Naive thymus-derived CD4-positive, alpha-beta T cell (primary cell): ENCODE measurements at regions not wholly inside any gene's neighbourhood (a gene's known extent, or its start where the extent isn't known, plus 50 kb on each side); places are given as distances from the start of the nearest gene placed in this dataset.

Source experiments
- ATAC-seq: fragments of 150-1000 bp; cut with Tn5 transposase; 2 replicates; pipeline ENCODE4 v1.10.0; 2021; ENCODE audit warnings: mild to moderate bottlenecking, moderate library complexity
- CTCF ChIA-PET: fragments of 350-600 bp; sonication (Branson Sonifier 250); formaldehyde crosslinking; loops from one replicate; lab custom pipeline; 2021; ENCODE audit warnings: antibody characterized with exemption; lab: Charles Lee
- POLR2A ChIA-PET: fragments of 350-600 bp; sonication (Branson Sonifier 250); formaldehyde crosslinking; loops from one replicate; lab custom pipeline; 2021; ENCODE audit warnings: antibody characterized with exemption, inconsistent platforms; lab: Charles Lee
- DNase-seq, 9 donors: peaks; one replicate each; pipeline versions ENCODE4 v3.0.0 to v3.0.0-alpha.2; 2020 to 2022; ENCODE audit warnings: mixed read lengths in 1 of 9
- H3K27ac ChIP-seq: one replicate; pipeline ENCODE4 v1.7.0; 2013; ENCODE audit warnings: mild to moderate bottlenecking, low read depth, low read length, moderate library complexity
- H3K27me3 ChIP-seq, 2 donors: one replicate each; pipeline ENCODE4 v1.7.0; 2013; ENCODE audit warnings: low read length in 2 of 2, mild to moderate bottlenecking in 2 of 2, moderate library complexity in 2 of 2; ENCODE audit not compliant: control insufficient read depth in 2 of 2, insufficient read depth in 2 of 2
- H3K36me3 ChIP-seq, 3 experiments: 1 replicate in 2 of 3; 2 replicates in 1 of 3; pipeline ENCODE4 v1.7.0; 2013; ENCODE audit warnings: low read length in 3 of 3, mild to moderate bottlenecking in 3 of 3, moderate library complexity in 1 of 3; ENCODE audit not compliant: insufficient read depth in 3 of 3, control insufficient read depth in 2 of 3
- H3K4me1 ChIP-seq, 2 donors: one replicate each; pipeline ENCODE4 v1.7.0; 2013; ENCODE audit warnings: low read length in 2 of 2, mild to moderate bottlenecking in 2 of 2, moderate library complexity in 1 of 2; ENCODE audit not compliant: control insufficient read depth in 2 of 2, insufficient read depth in 2 of 2
- H3K4me3 ChIP-seq: 2 replicates; pipeline ENCODE4 v1.7.0; 2013; ENCODE audit warnings: mild to moderate bottlenecking, low read length
- H3K9me3 ChIP-seq, 3 experiments: 1 replicate in 2 of 3; 2 replicates in 1 of 3; pipeline ENCODE4 v1.7.0; 2013; ENCODE audit warnings: low read length in 3 of 3; ENCODE audit not compliant: control insufficient read depth in 2 of 3
- H3K27ac Mint-ChIP-seq, 9 donors: one replicate each; pipeline ENCODE4 v1.8.0; 2020 to 2022; ENCODE audit warnings: mixed read lengths in 9 of 9, mild to moderate bottlenecking in 8 of 9, moderate library complexity in 5 of 9, inconsistent platforms in 2 of 9
- H3K27me3 Mint-ChIP-seq, 5 donors: one replicate each; pipeline ENCODE4 v1.8.0; 2021 to 2022; ENCODE audit warnings: mixed read lengths in 5 of 5, mild to moderate bottlenecking in 1 of 5
- H3K36me3 Mint-ChIP-seq, 5 donors: one replicate each; pipeline ENCODE4 v1.8.0; 2020 to 2022; ENCODE audit warnings: mixed read lengths in 5 of 5, mild to moderate bottlenecking in 3 of 5, inconsistent platforms in 1 of 5
- H3K4me1 Mint-ChIP-seq, 7 donors: one replicate each; pipeline ENCODE4 v1.8.0; 2020 to 2022; ENCODE audit warnings: mixed read lengths in 7 of 7, mild to moderate bottlenecking in 3 of 7, inconsistent platforms in 1 of 7
- H3K4me3 Mint-ChIP-seq, 10 donors: one replicate each; pipeline ENCODE4 v1.8.0; 2020 to 2022; ENCODE audit warnings: mild to moderate bottlenecking in 10 of 10, mixed read lengths in 10 of 10, moderate library complexity in 6 of 10, inconsistent platforms in 2 of 10
- H3K9me3 Mint-ChIP-seq, 11 donors: one replicate each; pipeline ENCODE4 v1.8.0; 2020 to 2022; ENCODE audit warnings: mixed read lengths in 11 of 11, mild to moderate bottlenecking in 4 of 11, inconsistent platforms in 1 of 11, moderate library complexity in 1 of 11
- intact Hi-C, 2 donors: fragments of 100-400 bp; cut with micrococcal nuclease; formaldehyde crosslinking; loops; one replicate each; pipeline ENCODE4 v1.15.1; 2023

DNA sequence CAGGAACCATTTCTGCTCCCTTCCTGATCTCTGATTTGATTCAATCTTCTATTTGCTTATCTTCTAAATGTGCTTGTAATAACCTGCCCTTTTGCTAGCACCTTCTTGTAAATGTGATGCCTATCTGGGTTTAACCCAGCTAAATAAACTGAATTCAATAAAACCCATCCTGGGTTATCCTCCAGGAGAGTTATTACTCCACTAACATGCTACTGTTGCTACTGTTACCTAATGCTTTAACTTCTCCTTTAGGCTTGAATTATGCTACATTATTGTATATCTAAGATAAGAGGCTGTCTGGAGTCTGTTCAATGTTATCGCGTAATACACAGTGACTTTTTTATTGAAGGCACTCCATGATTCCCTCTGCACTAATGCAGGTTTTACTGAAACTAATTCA is 206.5 kb upstream of the CTAGE1 start:
- POLR2A ChIA-PET, result no interaction called here
- H3K4me1 ChIP-seq, result no peaks in the 10 kb centered on the region
- no peaks in the 10 kb centered on the region for H3K9me3 ChIP-seq
- H3K27ac ChIP-seq, result no peak overlapping the region
- Mint-ChIP-seq H3K9me3 (peaks cover 3 to 20% (median 6%) of the 10 kb centered on the region in 11 donors), H3K27me3 (peaks cover 0 to 18% (median 12%) of the 10 kb centered on the region in 5 donors), H3K36me3 (peaks cover 0 to 5% (median 0%) of the 10 kb centered on the region in 5 donors), H3K4me1 (no peaks in the 10 kb centered on the region), H3K4me3 (no peak overlapping the region), H3K27ac (no peak overlapping the region)
- ATAC-seq, result no peak
- H3K4me3 ChIP-seq, result no peak overlapping the region
- intact Hi-C loops, result no loop called here
- H3K27me3 ChIP-seq, result no peaks in the 10 kb centered on the region
- H3K36me3 ChIP-seq, result no peaks in the 10 kb centered on the region
- no peak for DNase-seq
- CTCF ChIA-PET, result no interaction called here

DNA sequence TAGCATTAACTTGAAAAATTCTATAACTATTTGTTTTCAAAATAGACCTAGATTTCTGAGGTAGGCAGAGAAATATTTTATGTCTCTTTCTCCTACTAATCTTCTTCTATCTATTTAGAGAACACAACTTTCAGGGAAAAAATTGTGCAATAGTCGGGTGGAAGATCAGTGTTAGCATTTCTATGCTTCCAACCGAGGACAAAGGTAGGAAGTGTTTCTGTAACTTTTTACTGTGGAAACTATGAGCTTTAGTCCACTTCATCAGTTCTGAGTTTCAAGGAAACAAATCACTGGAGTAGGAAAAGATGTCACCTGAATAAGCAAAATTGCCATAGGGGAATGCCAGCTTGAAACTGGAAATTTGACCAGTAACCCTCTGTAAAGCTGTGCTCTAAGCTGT is 207.7 kb upstream of the CTAGE1 start:
- Mint-ChIP-seq H3K27ac (no peak overlapping the region), H3K27me3 (peaks cover 0 to 18% (median 12%) of the 10 kb centered on the region in 5 donors), H3K36me3 (peaks cover 0 to 5% (median 0%) of the 10 kb centered on the region in 5 donors), H3K4me3 (no peak overlapping the region), H3K9me3 (peaks cover 3 to 22% (median 6%) of the 10 kb centered on the region in 11 donors), H3K4me1 (no peaks in the 10 kb centered on the region)
- Histone ChIP-seq H3K27ac (no peak overlapping the region), H3K9me3 (no peaks in the 10 kb centered on the region), H3K36me3 (no peaks in the 10 kb centered on the region), H3K4me1 (no peaks in the 10 kb centered on the region), H3K27me3 (no peaks in the 10 kb centered on the region), H3K4me3 (no peak overlapping the region)
- CTCF ChIA-PET, result no interaction called here
- ATAC-seq (no peak), DNase-seq (no peak)
- POLR2A ChIA-PET, result no interaction called here
- intact Hi-C loops, result no loop called here

DNA sequence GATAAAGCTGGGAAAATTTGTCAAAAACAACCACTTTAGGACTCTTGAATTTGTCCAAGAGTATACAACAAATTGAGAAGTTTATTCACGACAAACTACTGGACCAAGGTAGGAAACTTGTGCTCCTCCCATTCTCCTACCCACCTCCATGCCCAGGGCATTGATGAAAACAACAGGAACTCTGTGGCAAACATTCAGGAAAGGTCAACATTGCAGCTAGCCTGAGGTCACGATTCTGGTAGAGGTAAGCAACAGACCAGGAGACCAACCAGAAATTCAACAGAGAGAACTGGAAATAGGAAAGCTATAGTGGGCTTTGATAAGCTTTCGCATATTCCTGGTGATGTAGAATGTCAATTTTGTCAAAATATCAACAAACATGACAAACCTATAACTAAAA is 209.1 kb upstream of the CTAGE1 start:
- no peak overlapping the region for H3K4me3 Mint-ChIP-seq
- peaks cover 0 to 22% (median 5%) of the 10 kb centered on the region in 11 donors for H3K9me3 Mint-ChIP-seq
- H3K27me3 Mint-ChIP-seq, result peaks cover 0 to 18% (median 12%) of the 10 kb centered on the region in 5 donors
- H3K27ac ChIP-seq, result no peak overlapping the region
- intact Hi-C loops, result no loop called here
- DNase-seq (no peak), ATAC-seq (no peak)
- no peak overlapping the region for H3K27ac Mint-ChIP-seq
- no peak overlapping the region for H3K4me3 ChIP-seq
- CTCF ChIA-PET, result no interaction called here
- no peaks in the 10 kb centered on the region for H3K9me3 ChIP-seq
- no peaks in the 10 kb centered on the region for H3K4me1 Mint-ChIP-seq
- peaks cover 0 to 5% (median 0%) of the 10 kb centered on the region in 5 donors for H3K36me3 Mint-ChIP-seq
- no peaks in the 10 kb centered on the region for H3K36me3 ChIP-seq
- H3K4me1 ChIP-seq, result no peaks in the 10 kb centered on the region
- POLR2A ChIA-PET, result no interaction called here
- no peaks in the 10 kb centered on the region for H3K27me3 ChIP-seq

- H3K36me3 Mint-ChIP-seq, result peaks cover 0 to 5% (median 0%) of the 10 kb centered on the region in 5 donors
- POLR2A ChIA-PET, result no interaction called here
- intact Hi-C loops, result no loop called here
- no peaks in the 10 kb centered on the region for H3K4me1 Mint-ChIP-seq
- no peak overlapping the region for H3K4me3 Mint-ChIP-seq
- Histone ChIP-seq H3K9me3 (no peaks in the 10 kb centered on the region), H3K36me3 (no peaks in the 10 kb centered on the region), H3K4me3 (no peak overlapping the region), H3K4me1 (no peaks in the 10 kb centered on the region), H3K27me3 (no peaks in the 10 kb centered on the region), H3K27ac (no peak overlapping the region)
- H3K9me3 Mint-ChIP-seq, result peaks cover 0 to 17% (median 3%) of the 10 kb centered on the region in 11 donors
- DNase-seq, result no peak
- no peak overlapping the region for H3K27ac Mint-ChIP-seq
- peaks cover 0 to 18% (median 12%) of the 10 kb centered on the region in 5 donors for H3K27me3 Mint-ChIP-seq
- ATAC-seq, result no peak
- CTCF ChIA-PET, result no interaction called here
Measured at GRCh38 chr18:22627506-22627905, 209.8 kb upstream of the CTAGE1 start.

GRCh38 chr18:22628795-22629510 is 211.2 kb upstream of the CTAGE1 start:
- Histone ChIP-seq H3K27me3 (no peaks in the 10 kb centered on the region), H3K36me3 (no peaks in the 10 kb centered on the region), H3K9me3 (no peaks in the 10 kb centered on the region), H3K27ac (no peak overlapping the region), H3K4me1 (no peaks in the 10 kb centered on the region), H3K4me3 (no peak overlapping the region)
- DNase-seq (no peak), ATAC-seq (no peak)
- intact Hi-C loops, result no loop called here
- ChIA-PET POLR2A (no interaction called here), CTCF (no interaction called here)
- Mint-ChIP-seq H3K4me1 (no peaks in the 10 kb centered on the region), H3K27ac (no peak overlapping the region), H3K27me3 (peaks cover 0 to 18% (median 13%) of the 10 kb centered on the region in 5 donors), H3K4me3 (no peak overlapping the region), H3K36me3 (peaks cover 0 to 5% (median 0%) of the 10 kb centered on the region in 5 donors), H3K9me3 (peaks cover 0 to 14% (median 3%) of the 10 kb centered on the region in 11 donors)

DNA sequence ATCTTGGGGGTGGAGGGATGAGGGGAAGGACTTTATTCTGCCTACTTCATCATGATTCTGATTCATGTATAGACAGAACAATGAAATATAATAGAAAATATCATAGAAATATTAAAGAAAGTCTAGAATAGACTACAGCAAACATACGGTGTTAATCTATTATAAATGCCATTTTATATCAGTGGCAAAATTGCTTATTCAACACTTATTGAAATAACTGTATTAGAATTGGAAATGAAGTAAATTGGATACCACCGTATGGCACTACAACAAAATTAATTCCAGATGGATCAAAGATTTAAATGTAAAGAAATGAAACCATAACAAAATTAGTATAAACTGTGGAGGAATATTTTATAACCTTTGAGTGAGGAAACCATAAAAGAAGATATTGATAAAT is 213.3 kb upstream of the CTAGE1 start:
- ATAC-seq (no peak), DNase-seq (no peak)
- Histone ChIP-seq H3K4me3 (no peak overlapping the region), H3K27ac (no peak overlapping the region), H3K36me3 (no peaks in the 10 kb centered on the region), H3K9me3 (no peaks in the 10 kb centered on the region), H3K4me1 (no peaks in the 10 kb centered on the region), H3K27me3 (no peaks in the 10 kb centered on the region)
- Mint-ChIP-seq H3K9me3 (peaks cover 0 to 16% (median 3%) of the 10 kb centered on the region in 11 donors), H3K4me1 (no peaks in the 10 kb centered on the region), H3K27me3 (peaks cover 0 to 19% (median 6%) of the 10 kb centered on the region in 5 donors), H3K4me3 (no peak overlapping the region), H3K36me3 (no peaks in the 10 kb centered on the region), H3K27ac (no peak overlapping the region)
- intact Hi-C loops, result no loop called here
- POLR2A ChIA-PET, result no interaction called here
- CTCF ChIA-PET, result no interaction called here

GRCh38 chr18:22632191-22632590 is 214.5 kb upstream of the CTAGE1 start:
- Mint-ChIP-seq H3K4me1 (no peaks in the 10 kb centered on the region), H3K9me3 (peaks cover 0 to 17% (median 5%) of the 10 kb centered on the region in 11 donors), H3K4me3 (no peak overlapping the region), H3K27ac (no peak overlapping the region), H3K27me3 (peaks cover 0 to 14% (median 3%) of the 10 kb centered on the region in 5 donors), H3K36me3 (no peaks in the 10 kb centered on the region)
- Histone ChIP-seq H3K4me3 (no peak overlapping the region), H3K27ac (no peak overlapping the region), H3K36me3 (no peaks in the 10 kb centered on the region), H3K9me3 (no peaks in the 10 kb centered on the region), H3K4me1 (no peaks in the 10 kb centered on the region), H3K27me3 (no peaks in the 10 kb centered on the region)
- no peak for ATAC-seq
- no peak for DNase-seq
- CTCF ChIA-PET, result no interaction called here
- POLR2A ChIA-PET, result no interaction called here
- intact Hi-C loops, result no loop called here
